Inflammatory macrophage treated with lipopolysaccharide for 4 hours (primary cell): ENCODE measurements at regions not wholly inside any gene's neighbourhood (a gene's known extent, or its start where the extent isn't known, plus 50 kb on each side); places are given as distances from the start of the nearest gene placed in this dataset.

Experiments
- DNase-seq: peaks from one replicate; pipeline ENCODE4 v3.0.0-alpha.2; 2020

DNA sequence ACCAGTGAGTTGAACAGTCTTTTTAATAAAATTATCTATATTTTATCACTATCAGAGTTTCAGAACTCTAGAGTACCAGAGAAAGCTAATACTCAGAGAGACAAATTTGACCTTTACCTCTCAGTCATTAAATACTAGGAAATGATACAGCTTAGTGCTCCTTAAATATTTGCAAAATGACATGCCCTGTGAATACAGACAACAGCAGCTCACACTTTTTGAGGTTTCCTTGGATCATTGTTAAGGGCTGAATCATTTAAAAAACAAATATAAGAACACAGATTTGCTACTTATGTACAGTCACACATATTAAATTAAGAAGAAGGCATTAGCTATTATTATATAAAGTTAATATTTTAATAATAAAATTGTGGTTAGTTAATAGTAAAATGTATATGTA is 1158.7 kb upstream of the EYS start:
- DNase-seq: no peak

DNA sequence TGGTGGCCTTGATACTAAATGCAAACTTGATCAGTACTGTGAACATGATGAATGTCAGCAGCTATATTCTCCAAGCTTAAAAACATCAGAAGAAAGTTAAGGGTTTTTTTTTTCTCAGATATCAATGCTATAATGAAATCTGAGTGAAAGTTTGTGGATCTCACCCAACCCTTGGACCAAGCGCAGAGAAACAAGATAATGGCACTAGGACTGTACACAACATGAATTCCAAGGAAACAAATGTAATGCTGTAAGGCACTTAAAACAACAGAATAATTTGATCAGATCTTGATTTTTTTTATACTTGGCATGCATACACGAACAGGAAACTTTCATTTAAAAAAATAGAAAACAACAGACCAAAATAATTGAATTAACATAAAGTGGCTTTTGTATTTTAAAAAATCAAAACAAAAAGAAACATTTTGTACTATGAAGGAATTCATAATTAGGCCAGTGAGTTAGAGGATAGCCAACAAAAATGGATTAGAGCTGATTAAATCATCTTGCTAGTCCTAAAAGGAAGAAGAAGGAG is 1154.0 kb upstream of the EYS start:
- DNase-seq: no peak

GRCh38 chr6:66860328-66860727 is 1153.3 kb upstream of the EYS start:
- no peak for DNase-seq

- no peak for DNase-seq
Observed at GRCh38 chr6:66858196-66858595, 1151.2 kb upstream of the EYS start.

GRCh38 chr6:66854014-66854413 is 1147.0 kb upstream of the EYS start:
- DNase-seq: no peak

- no peak for DNase-seq
Observed at GRCh38 chr6:66851930-66852329, 1144.9 kb upstream of the EYS start.

DNA sequence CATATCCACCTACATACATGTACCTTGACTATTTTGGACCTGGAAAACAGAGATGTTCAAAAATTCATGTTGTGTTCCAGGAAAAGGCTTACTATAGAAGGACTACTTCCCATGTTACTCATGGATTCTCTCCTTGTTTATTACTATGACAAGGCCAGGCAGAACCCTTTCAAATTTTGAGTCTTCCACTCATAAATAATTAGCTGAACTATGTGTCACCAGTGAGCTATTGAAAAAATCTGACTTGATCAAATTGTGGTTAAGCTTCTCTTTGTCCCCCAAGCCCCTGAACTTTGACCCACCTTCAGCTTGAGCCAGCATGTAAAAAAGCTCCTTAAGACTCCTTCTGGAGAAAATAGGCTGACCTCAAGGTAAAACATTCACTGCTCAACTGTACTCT is 1142.8 kb upstream of the EYS start:
- no peak for DNase-seq

GRCh38 chr6:66848244-66848953 is 1141.4 kb upstream of the EYS start:
- no peak for DNase-seq

DNA sequence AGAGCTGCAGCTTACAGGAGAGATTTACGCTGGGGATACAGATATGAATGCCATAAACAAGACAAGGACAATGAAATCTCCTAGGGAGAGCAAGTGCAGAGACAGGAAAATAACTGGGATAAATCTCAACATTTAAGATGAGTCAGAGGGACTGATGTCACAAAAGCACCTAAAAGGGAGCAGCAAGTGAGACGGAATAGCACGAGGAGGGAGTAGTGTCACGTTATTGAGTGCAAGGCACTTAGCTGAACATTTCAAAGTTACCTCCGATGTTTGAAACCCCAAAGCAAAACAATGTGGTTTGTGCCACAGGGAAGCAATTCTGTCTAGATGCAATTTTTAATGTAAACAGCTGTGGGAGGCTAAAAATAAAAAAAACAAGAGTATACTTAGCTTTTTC is 1131.7 kb upstream of the EYS start:
- DNase-seq: no peak

DNA sequence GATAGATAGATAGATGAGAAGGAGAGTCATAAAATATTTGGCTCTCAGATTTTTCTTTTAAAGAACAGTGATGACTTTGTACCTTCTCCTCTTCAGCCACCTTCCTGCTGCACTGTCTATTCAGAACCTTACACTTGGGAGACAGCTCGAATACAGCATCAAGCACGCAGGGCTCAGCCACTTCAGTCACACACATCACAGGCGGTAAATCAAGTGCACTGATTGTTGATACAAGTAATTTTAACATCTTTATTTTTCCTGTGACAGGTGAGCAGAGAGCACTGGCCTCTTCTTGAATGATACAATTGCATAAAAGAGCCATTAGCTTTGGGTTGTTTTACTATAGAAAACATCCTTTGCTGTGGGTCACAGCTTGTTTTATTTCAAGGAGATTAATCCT is 1118.5 kb upstream of the EYS start:
- no peak for DNase-seq

DNA sequence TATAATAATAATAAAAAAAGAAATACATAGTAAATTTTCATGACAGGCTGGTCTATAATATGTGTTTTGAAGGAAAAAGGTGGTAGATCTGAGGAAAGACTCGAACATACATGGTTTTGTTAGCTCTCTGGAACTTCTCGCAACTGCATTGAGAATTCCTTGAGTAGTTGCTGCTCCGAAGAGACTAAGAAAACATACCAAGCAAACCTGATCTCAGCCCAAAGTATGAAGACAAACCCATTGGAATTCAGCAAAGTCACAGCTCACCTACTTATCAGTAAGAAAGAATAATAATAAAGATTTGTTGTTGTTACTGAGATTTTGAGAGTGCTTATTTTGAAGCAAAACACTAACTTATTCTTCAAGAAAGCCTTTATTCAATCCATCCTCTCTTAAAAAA is 1107.1 kb upstream of the EYS start:
- DNase-seq: no peak

GRCh38 chr6:66808771-66809170 is 1101.7 kb upstream of the EYS start:
- DNase-seq: no peak

DNA sequence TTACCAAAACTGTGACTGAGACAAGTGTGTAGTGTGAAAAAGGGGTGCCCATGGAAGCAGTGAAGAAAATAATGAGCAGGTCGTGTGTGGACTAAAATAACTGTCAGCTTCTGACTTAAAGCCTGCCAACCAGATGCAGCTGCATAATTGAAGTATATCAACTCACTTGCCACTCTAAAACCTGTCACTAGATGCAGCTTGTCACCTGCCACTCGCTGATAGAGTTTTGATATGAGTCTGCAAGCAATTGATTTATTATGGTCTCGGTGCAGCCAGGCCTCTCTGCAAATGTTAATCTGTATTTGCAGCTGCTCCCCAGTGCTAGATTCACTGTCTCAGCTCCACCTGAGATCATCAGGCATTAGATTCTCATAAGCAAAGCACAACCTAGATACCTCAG is 1090.0 kb upstream of the EYS start:
- no peak for DNase-seq

GRCh38 chr6:66788579-66788978 is 1081.6 kb upstream of the EYS start:
- DNase-seq: no peak

- DNase-seq: no peak
Observed at GRCh38 chr6:66772800-66773199, 1065.8 kb upstream of the EYS start.

DNA sequence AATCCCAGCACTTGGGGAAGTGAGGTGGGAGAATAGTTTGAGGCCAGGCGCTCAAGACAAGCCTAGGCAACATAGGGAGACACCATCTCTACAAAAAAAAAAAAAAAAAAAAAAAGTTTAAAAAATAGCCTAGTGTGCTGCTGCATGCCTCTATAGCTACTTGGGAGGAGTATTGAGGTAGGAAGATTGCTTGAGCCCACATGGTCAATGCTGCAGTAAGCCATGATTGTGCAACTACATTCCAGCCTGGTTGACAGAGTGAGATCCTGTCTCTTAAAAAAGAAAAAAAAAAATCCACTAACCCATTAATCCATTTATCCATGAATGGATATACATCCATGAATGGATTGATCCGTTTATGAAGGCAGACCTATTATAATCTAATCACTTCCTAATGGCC is 1064.6 kb upstream of the EYS start:
- DNase-seq: no peak

GRCh38 chr6:66751630-66752029 is 1044.6 kb upstream of the EYS start:
- no peak for DNase-seq

DNA sequence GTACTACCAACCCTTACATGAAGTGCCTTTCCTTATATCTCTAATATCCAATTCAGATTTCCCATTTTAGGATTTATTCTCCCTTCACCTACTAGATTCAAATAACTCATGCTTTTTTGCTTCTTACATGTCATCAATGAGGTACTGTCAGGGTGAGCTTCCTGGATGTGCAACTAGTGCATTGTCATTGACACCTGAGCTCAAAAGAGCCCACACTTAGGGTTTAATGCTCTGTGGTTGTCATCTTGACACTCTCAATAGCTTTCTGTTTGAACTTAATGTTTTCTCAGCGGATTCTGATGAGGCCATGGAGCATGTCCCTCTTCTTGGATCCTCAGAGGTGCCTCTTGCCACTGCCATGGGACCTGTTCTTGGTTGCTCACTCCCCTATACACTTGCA is 1033.3 kb upstream of the EYS start:
- DNase-seq: no peak

DNA sequence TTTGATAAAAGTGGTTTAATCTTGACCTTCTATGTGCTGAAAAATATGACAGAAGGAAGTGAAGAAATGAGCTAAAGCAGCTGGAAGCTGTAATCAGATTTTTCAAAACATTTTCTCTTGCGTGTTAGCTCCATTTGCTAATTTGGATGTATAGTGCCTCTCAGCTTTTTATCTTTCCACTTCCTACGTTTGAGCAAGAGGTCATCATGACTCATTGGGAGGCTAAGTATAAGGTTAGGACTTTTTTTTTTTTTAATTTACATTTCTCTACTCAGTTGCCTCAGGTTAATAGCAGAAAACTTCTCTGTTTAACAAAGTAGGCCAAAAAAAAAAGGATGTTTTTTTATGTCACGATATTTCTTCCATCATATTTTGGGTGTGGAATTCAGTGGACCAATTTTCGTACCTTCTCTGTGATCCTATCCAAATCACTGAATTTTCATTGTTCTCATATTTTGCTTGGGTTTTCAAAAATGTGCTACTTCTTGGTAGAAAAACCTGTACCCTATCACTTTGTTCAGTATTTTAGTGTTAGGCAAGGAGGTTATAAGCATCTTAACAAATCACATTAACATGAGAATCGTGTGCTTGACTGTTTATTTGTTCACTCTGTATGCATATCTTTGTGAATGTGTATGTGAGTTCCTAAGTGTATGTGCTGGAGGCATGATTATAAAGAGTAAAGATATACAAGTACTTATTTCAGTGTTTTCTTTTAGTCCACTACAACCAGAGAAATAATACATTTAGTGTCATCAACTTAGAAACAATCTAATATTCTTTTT is 1028.3 kb upstream of the EYS start:
- DNase-seq: no peak

- DNase-seq: no peak
Observed at GRCh38 chr6:66731310-66731709, 1024.3 kb upstream of the EYS start.

GRCh38 chr6:66725670-66726069 is 1018.6 kb upstream of the EYS start:
- no peak for DNase-seq

DNA sequence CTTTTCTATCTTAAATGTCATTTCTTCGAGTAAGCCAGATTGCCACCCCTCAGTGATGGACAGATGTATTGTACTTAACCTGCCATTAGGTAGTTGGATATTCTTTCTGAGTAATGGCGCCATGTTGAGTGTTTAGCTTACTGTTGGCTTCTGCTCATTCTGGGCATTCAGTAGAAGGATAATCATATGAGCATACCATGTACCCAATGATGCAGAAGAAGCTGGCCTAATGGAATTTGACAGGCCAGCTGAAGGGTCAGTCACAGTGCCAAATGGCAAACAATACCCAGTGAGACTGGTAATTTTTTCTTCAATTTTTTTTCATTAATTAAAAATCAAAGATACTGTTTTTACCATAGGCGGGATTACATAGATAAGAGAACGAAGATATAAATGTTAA is 1010.8 kb upstream of the EYS start:
- DNase-seq: no peak

- DNase-seq: no peak
Observed at GRCh38 chr6:66699385-66699784, 992.4 kb upstream of the EYS start.

DNA sequence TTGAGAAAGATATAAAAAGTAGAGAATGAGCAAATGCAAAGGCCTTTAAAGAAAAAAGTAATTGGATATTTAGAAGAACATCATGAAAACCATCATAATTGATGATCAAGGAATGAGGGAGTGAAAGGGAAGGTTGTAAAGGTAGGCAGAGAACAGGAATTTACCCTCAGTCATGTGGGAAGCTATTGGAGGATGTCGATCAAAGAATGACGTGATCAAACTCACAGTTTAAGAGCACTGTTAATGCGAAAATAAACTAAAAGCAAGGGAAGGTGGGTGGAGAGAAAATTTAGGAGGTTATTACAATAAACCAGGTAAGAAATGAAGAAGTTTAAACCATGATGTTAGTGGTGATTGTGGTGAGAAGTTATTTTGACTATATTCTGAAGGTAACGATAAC is 982.6 kb upstream of the EYS start:
- no peak for DNase-seq
